ENCODE measurements at regions not wholly inside any gene's neighbourhood (a gene's known extent, or its start where the extent isn't known, plus 50 kb on each side); places are given as distances from the start of the nearest gene placed in this dataset.
A peak's percentile ranks its signal among the peaks of the same experiment; 100 is the strongest.
"Not testable (repeated sequence)": the region's sequence is repeated elsewhere in the genome, so short reads cannot be mapped to it uniquely, and the experiment has no call there.

DNA sequence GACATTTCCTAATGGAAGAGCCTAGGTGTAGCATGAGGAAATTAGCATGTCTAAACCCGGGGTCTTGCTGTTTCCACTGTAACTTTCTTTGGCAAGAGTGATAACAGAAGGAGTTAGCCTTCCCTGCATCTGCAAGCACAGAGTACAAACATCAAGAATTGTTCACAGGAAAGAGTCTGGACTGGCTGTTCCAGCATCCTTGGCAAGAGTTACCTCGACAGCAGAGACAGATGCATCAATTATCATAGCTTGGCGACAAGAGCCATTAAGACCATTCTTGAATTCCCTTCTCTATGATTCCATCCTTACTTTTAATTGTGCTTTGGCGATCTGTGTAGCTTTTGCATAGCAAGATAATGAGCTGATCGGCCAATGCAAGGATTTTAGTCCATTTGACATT lies 82.8 kb upstream of the RALGPS2 start:
- no peak for DNase-seq (ENCODE audit: low read depth in 2 of 2)

- DNase-seq (ENCODE audit: low read depth in 2 of 2), result no peak
Measured at GRCh38 chr1:178643349-178643748, 81.7 kb upstream of the RALGPS2 start.

- DNase-seq (ENCODE audit: low read depth in 2 of 2), result no peak
Measured at GRCh38 chr1:178643831-178644230, 81.2 kb upstream of the RALGPS2 start.

DNA sequence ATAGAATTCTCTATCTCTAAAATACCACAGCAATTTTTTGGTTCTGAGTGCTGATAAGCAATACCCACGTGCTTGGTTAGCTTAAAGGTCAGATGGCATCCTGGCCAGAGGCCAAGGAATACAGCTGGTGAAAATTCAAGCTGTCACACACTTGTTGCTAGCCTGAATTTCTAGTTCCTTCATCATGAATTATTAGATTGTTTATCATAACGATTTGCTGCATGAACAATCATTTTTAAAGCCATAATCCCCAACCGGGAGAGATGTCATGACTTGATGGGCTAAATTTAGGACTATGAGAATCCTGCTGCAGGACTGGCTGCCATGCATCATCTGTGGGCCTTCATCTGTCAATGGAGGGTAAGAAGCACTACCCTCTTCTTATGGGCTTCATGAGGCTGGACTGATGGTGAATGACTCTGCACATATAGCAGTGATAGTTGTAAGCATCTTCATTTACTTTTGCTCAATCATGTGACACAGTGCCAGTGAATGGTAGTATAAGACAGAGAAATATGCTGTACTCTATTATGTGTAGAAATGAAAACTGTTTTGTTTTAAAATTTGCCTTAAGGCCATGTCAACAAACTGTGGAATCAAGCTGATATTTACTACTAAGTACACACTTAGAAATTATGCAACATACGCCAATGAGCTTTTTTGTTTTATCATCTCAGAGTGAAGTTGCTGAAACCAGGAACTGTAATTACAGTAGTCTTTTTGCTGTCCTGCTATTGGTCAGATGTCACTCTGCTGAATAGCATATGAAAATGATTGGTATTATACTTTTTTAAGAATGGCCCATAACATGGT lies 80.5 kb upstream of the RALGPS2 start:
- no peak for DNase-seq (ENCODE audit: low read depth in 2 of 2)

- no peak for DNase-seq (ENCODE audit: low read depth in 2 of 2)
Measured at GRCh38 chr1:178645157-178645807, 79.8 kb upstream of the RALGPS2 start.

DNA sequence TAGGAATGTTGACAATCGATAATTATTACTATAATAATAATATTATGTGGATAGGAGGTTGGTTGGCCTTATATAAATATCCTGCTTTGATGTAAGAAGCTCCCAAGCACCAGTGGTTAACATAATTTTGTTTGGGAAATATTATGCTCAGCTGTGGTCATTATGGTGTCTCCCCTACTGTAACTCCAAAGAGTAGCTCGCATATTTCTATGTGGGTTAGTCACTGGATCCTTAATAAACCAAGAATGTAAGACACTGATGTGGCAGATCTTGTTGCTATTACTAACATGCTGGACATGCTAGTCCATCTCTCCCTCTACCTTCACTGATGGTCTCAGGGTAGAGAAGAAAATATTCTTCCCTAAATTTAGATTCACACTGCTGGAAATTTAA lies 79.2 kb upstream of the RALGPS2 start:
- peak; percentile 63 to 67 for DNase-seq (ENCODE audit: low read depth in 2 of 2)

GRCh38 chr1:178646821-178647220 lies 78.2 kb upstream of the RALGPS2 start:
- DNase-seq (ENCODE audit: low read depth in 2 of 2), result no peak

- DNase-seq (ENCODE audit: low read depth in 2 of 2), result no peak
Measured at GRCh38 chr1:178648151-178648550, 76.9 kb upstream of the RALGPS2 start.

GRCh38 chr1:178649582-178650350 lies 75.3 kb upstream of the RALGPS2 start:
- no peak for DNase-seq (ENCODE audit: low read depth in 2 of 2)

GRCh38 chr1:178650934-178651511 lies 74.0 kb upstream of the RALGPS2 start:
- DNase-seq (ENCODE audit: low read depth in 2 of 2), result no peak

DNA sequence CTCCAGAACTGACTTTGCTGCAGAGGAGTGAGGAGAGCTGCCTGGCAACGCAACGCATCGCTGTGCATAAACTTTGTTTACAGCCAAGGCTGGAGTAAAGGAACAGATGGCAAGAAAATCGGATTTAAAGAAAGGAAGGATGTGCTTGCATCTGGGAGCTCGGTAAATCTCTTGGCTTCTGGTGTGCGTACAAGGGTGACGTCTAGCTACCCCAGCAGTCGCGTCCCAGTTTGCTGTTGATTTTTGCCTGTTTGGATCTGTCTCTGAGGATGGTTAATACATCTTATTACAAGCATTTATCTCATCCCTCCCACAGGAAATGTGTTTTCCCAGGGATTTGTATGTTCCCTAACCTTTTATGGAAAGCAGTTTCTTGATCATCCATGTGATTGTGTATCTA lies 73.3 kb upstream of the RALGPS2 start:
- DNase-seq (ENCODE audit: low read depth in 2 of 2), result no peak

- no peak for DNase-seq (ENCODE audit: low read depth in 2 of 2)
Measured at GRCh38 chr1:178652506-178653490, 72.2 kb upstream of the RALGPS2 start.

GRCh38 chr1:178659789-178660208 lies 65.2 kb upstream of the RALGPS2 start:
- no peak for DNase-seq (ENCODE audit: low read depth in 2 of 2)

DNA sequence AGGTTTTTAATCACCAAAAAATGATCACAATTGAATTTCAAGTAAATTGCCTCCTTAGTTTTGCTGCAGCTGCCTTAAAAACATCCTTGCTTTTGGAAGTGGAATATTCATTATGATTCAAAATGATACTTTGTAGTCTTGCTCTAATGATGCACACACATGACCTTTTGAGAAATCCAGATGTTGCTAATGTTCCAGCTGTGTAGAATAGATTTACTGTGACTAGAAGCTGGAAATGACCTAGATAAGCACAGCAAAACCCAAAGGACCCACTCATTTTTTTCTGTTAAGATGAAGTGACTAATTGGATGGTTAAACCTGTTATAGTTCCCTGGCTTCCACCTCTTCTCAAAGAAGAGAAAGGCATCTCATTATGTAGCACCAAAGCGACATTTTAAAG lies 64.6 kb upstream of the RALGPS2 start:
- no peak for DNase-seq (ENCODE audit: low read depth in 2 of 2)

- DNase-seq (ENCODE audit: low read depth in 2 of 2), result no peak
Measured at GRCh38 chr1:178664278-178664677, 60.8 kb upstream of the RALGPS2 start.

- no peak for DNase-seq (ENCODE audit: low read depth in 2 of 2)
Measured at GRCh38 chr1:178665579-178665978, 59.5 kb upstream of the RALGPS2 start.

DNA sequence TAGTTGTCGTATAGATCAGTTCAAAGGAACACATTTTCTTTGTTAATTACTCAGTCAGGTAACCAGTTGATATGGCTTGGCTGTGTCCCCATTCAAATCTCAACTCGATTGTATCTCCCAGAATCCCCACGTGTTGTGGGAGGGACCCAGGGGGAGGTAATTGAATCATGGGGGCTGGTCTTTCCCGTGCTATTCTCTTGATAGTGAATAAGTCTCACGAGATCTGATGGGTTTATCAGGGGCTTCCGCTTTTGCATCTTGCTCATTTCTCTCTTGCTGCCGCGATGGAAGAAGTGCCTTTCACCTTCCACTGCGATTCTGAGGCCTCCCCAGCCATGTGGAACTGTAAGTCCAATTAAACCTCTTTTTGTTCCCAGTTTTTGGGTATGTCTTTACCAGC lies 58.2 kb upstream of the RALGPS2 start:
- DNase-seq (ENCODE audit: low read depth in 2 of 2), result not testable (repeated sequence)

- DNase-seq (ENCODE audit: low read depth in 2 of 2), result no peak
Measured at GRCh38 chr1:178672434-178672833, 52.6 kb upstream of the RALGPS2 start.

DNA sequence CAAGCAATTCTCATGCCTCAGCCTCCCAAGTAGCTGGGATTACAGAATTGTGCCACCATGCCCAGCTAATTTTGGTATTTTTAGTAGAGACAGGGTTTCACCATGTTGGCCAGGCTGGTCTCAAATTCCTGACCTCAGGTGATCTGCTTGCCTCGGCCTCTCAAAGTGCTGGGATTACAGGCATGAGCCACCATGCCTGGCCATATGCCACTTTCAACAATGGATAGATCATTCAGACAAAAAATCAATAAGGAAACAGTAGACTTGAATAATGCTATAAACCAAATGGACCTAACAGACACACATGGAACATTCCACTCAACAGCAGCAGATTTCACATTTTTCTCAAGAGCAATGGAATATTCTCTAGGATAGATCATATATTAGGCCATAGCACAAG lies 50.5 kb upstream of the RALGPS2 start:
- not testable (repeated sequence) for DNase-seq (ENCODE audit: low read depth in 2 of 2)

Data from fibroblast of skin of left biceps (primary cell).